Spleen (tissue), 7 donors: ENCODE measurements at regions not wholly inside any gene's neighbourhood (a gene's known extent, or its start where the extent isn't known, plus 50 kb on each side); places are given as distances from the start of the nearest gene placed in this dataset.

Experiments
- POLR2AphosphoS5 ChIP-seq, 3 donors: sonication (generic); formaldehyde crosslinking; IDR thresholded peaks; one replicate each; pipeline ENCODE4 v1.5.1; 2017; ENCODE audit warnings: antibody characterized with exemption in 3 of 3
- TF ChIP-seq, protein P1 (sequence below), 11 experiments: fragments of 200-600 bp in 7 of 11; fragments of 450-650 bp in 4 of 11; sonication (generic) in 4 of 11; IDR thresholded peaks in 8 of 11; conservative IDR thresholded peaks in 3 of 11; 1 replicate in 7 of 11; 2 replicates in 4 of 11; pipeline versions ENCODE4 v1.4.0 to v1.8.0; 2016 to 2021; ENCODE audit warnings: antibody characterized with exemption in 11 of 11, inconsistent platforms in 4 of 11, mild to moderate bottlenecking in 1 of 11
- donor health status: DM: no; HTN: no; CAD: no; lungs with moderate emphysema.
- donor health status: DM: no; HTN: no; CAD: no.
- donor health status: DM: no; HTN: no; CAD: no.

DNA sequence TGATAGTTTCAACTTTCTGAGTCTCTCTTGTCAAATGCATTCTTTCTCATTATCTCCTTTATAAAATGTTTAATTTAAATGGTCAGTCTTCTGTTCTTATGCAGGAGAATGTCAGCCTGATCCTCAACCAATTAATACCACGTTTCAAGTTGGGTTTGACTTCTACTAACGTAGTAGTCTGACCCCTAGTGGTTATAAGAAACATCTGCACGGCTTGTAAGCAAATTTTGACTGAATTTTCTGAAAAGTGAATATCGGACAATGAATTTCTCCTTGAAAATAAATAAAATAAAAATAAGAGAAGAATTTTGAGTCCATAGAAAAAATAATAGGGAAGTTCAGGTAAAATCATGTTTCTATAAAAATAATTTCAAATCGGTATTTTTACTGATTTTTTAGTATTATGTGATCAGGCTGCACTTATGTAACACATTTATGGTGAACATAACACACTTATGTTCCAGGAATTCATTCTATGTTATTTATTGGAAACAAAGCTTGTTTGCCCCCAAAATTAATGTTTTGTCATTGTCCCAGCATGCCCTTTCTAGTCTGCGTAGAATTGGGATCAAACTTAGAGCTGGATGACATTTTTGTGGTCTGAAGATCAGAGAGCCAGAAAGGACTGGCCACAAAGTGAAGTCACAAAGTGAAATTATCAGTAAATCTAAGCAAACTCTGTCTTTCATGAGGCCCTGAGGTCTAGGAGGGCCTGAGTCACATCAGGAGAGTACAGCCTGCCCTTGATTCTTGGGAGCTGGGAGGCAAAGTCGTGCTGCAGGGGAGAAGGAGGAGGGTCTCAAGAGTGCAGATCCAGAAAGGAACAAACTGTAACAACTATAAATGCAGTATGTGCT is 101.2 kb upstream of the STXBP6 start:
- TF ChIP-seq, protein P1, sequence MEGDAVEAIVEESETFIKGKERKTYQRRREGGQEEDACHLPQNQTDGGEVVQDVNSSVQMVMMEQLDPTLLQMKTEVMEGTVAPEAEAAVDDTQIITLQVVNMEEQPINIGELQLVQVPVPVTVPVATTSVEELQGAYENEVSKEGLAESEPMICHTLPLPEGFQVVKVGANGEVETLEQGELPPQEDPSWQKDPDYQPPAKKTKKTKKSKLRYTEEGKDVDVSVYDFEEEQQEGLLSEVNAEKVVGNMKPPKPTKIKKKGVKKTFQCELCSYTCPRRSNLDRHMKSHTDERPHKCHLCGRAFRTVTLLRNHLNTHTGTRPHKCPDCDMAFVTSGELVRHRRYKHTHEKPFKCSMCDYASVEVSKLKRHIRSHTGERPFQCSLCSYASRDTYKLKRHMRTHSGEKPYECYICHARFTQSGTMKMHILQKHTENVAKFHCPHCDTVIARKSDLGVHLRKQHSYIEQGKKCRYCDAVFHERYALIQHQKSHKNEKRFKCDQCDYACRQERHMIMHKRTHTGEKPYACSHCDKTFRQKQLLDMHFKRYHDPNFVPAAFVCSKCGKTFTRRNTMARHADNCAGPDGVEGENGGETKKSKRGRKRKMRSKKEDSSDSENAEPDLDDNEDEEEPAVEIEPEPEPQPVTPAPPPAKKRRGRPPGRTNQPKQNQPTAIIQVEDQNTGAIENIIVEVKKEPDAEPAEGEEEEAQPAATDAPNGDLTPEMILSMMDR (IDR thresholded peaks at IDR 0.05 in 8 of 11, conservative IDR thresholded peaks at IDR 0.05 in 3 of 11) = peak; percentile 30 to 80 (median 68)
- TF ChIP-seq POLR2AphosphoS5 (IDR thresholded peaks at IDR 0.05) = no peak
